OCI-LY1 (cell line): ENCODE measurements at regions not wholly inside any gene's neighbourhood (a gene's known extent, or its start where the extent isn't known, plus 50 kb on each side); places are given as distances from the start of the nearest gene placed in this dataset.
A peak's percentile ranks its signal among the peaks of the same experiment; 100 is the strongest.
"Not testable (repeated sequence)": the region's sequence is repeated elsewhere in the genome, so short reads cannot be mapped to it uniquely, and the experiment has no call there.

Experiments
- H2AFZ ChIP-seq: fragments of 200-600 bp; sonication (generic), shearing (Covaris generic); 2 replicates; pipeline ENCODE4 v1.6.0; 2014; ENCODE audit warnings: antibody characterized with exemption, mild to moderate bottlenecking, low read length
- H3F3A ChIP-seq: fragments of 200-600 bp; sonication (generic), shearing (Covaris generic); 2 replicates; pipeline ENCODE4 v1.6.0; 2014; ENCODE audit warnings: mild to moderate bottlenecking, antibody characterized with exemption, low read length, moderate library complexity; ENCODE audit not compliant: insufficient read depth
- H3K27ac ChIP-seq: fragments of 200-600 bp; sonication (generic); 2 replicates; pipeline ENCODE4 v1.5.1; 2014; ENCODE audit warnings: low read length, mixed run types, mild to moderate bottlenecking, low read depth; ENCODE audit not compliant: poor library complexity, severe bottlenecking
- H3K27me3 ChIP-seq: fragments of 200-600 bp; sonication (generic); 2 replicates; pipeline ENCODE4 v1.6.0; 2014; ENCODE audit warnings: antibody characterized with exemption, mild to moderate bottlenecking, low read length, moderate library complexity; ENCODE audit not compliant: insufficient read depth
- H3K36me3 ChIP-seq: fragments of 200-600 bp; sonication (generic); 2 replicates; pipeline ENCODE4 v1.6.1; 2014; ENCODE audit warnings: mild to moderate bottlenecking, antibody characterized with exemption, low read length, moderate library complexity, mixed read lengths; ENCODE audit not compliant: insufficient read depth
- H3K4me1 ChIP-seq: fragments of 200-600 bp; sonication (generic); 2 replicates; pipeline ENCODE4 v1.5.1; 2014; ENCODE audit warnings: mild to moderate bottlenecking, low read length, moderate library complexity; ENCODE audit not compliant: insufficient read depth, severe bottlenecking
- H3K4me2 ChIP-seq: fragments of 200-600 bp; sonication (generic), shearing (Covaris generic); 2 replicates; pipeline ENCODE4 v1.6.1; 2014; ENCODE audit warnings: low read length
- H3K4me3 ChIP-seq: fragments of 200-600 bp; sonication (generic); 2 replicates; pipeline ENCODE4 v1.5.1; 2014; ENCODE audit warnings: low read length, low read depth, mild to moderate bottlenecking, mixed read lengths; ENCODE audit not compliant: poor library complexity, severe bottlenecking
- H3K79me2 ChIP-seq: fragments of 200-600 bp; shearing (Covaris generic); 2 replicates; pipeline ENCODE4 v1.6.1; 2016; ENCODE audit warnings: mixed run types, low read length, mixed read lengths; ENCODE audit not compliant: insufficient read depth
- H3K9ac ChIP-seq: fragments of 200-600 bp; sonication (generic), shearing (Covaris generic); 2 replicates; pipeline ENCODE4 v1.6.1; 2014; ENCODE audit warnings: mild to moderate bottlenecking, low read length, mixed read lengths
- H3K9me2 ChIP-seq: fragments of 200-600 bp; sonication (generic), shearing (Covaris generic); 2 replicates; pipeline ENCODE4 v1.6.1; 2014; ENCODE audit warnings: low read depth, mild to moderate bottlenecking, low read length, mixed read lengths
- H3K9me3 ChIP-seq: fragments of 200-600 bp; shearing (Covaris generic); 2 replicates; pipeline ENCODE4 v1.6.1; 2014; ENCODE audit warnings: low read length, mixed read lengths
- H4K20me1 ChIP-seq: fragments of 200-600 bp; sonication (generic), shearing (Covaris generic); 2 replicates; pipeline ENCODE4 v1.6.0; 2016; ENCODE audit warnings: mild to moderate bottlenecking, low read length; ENCODE audit not compliant: insufficient read depth
- TF ChIP-seq, protein P1 (sequence below): fragments of 200-600 bp; sonication (generic), shearing (Covaris generic); IDR thresholded peaks from 2 replicates; pipeline ENCODE4 v1.5.1; 2017; ENCODE audit warnings: mild to moderate bottlenecking, antibody characterized with exemption, low read length, moderate library complexity, mixed read lengths

DNA sequence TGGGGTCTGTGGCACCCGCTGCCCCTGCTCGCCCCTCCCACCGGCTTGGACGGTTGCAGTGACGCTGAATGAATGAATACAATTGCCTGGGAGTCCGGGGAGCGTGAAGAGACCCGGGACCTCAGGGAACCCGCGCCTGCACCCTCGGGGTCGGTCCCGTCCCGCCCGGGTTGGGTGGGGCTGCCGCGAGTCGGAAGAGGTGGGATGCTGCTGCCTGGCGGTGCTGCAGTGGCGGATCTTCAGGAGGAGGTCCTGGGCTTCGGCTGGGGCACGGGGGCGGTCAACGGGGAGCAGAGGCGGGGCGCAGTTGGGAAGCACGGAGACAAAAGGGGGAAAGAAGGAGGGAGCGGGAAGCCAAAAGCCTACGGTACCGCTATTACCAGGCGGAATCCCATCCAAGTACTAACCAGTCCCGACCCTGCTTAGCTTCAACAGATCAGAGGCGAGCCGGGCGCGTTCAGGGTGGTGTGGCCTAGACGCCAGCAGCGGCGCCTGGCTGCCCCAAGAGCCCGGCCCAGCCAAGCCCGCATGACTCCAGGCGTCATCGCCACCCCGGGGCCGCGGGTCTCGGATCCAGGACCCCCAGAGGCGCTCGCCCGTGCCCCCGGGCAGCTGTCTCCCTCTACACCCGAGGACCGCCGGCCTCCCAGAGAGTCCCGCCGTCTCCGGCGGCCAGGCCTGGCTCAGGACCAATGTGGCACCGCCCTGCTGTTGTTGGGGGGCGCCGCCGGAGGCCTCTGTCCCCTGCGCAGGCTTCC, 1612.3 kb downstream of the SPATA31A7 start:
- Histone ChIP-seq H3K4me1 (peaks cover 42% of the 10 kb centered on the region), H3K4me3 (peak overlapping the region; percentile 68), H3K4me2 (peak overlapping the region; percentile 75), H3K9ac (peak overlapping the region; percentile 75)
- H3K9me3 ChIP-seq, H3K79me2 ChIP-seq, H3K36me3 ChIP-seq, H2AFZ ChIP-seq, H4K20me1 ChIP-seq, H3K27me3 ChIP-seq, H3F3A ChIP-seq, H3K9me2 ChIP-seq, H3K27ac ChIP-seq: not testable (repeated sequence)
- TF ChIP-seq, protein P1, sequence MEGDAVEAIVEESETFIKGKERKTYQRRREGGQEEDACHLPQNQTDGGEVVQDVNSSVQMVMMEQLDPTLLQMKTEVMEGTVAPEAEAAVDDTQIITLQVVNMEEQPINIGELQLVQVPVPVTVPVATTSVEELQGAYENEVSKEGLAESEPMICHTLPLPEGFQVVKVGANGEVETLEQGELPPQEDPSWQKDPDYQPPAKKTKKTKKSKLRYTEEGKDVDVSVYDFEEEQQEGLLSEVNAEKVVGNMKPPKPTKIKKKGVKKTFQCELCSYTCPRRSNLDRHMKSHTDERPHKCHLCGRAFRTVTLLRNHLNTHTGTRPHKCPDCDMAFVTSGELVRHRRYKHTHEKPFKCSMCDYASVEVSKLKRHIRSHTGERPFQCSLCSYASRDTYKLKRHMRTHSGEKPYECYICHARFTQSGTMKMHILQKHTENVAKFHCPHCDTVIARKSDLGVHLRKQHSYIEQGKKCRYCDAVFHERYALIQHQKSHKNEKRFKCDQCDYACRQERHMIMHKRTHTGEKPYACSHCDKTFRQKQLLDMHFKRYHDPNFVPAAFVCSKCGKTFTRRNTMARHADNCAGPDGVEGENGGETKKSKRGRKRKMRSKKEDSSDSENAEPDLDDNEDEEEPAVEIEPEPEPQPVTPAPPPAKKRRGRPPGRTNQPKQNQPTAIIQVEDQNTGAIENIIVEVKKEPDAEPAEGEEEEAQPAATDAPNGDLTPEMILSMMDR, result 0 out of 2 replicates have a peak, but pooled peaks have one; percentile 12

- not testable (repeated sequence) for H3K79me2 ChIP-seq, H3K9me2 ChIP-seq, H3K9me3 ChIP-seq, H3F3A ChIP-seq, H2AFZ ChIP-seq, H3K27ac ChIP-seq, H3K36me3 ChIP-seq, H4K20me1 ChIP-seq, H3K27me3 ChIP-seq
- H3K4me3 ChIP-seq, result peak overlapping the region; percentile 68
- H3K4me2 ChIP-seq, result peak overlapping the region; percentile 75
- H3K4me1 ChIP-seq, result peaks cover 42% of the 10 kb centered on the region
- H3K9ac ChIP-seq, result peak overlapping the region; percentile 75; the same call in 1 of the 2 replicates
Observed at GRCh38 chr9:62802719-62803079, 1612.9 kb downstream of the SPATA31A7 start.

DNA sequence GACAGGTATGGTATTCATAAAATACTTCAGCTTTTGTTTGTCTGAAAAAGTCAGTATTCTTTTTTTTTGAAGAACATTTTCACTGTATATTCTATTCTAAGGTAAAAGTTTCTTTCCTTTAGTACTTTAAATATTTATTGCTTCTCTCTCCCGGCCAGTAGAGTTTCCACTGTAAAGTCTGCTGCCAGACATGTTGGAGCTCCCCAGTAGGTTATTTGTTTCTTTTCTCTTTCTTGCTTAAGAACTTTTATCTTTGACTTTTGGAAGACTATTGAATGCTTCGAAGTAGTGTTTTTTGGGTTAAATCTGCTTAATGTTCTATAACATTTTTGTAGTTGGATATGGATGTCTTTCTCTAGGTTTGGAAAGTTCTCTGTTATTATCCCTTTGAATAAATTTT, 1613.3 kb downstream of the SPATA31A7 start:
- H3K9me3 ChIP-seq, H3K9ac ChIP-seq, H3K79me2 ChIP-seq, H3K9me2 ChIP-seq, H4K20me1 ChIP-seq, H3K36me3 ChIP-seq, H3K27ac ChIP-seq, H3K27me3 ChIP-seq, H3F3A ChIP-seq, H2AFZ ChIP-seq: not testable (repeated sequence)
- peaks cover 42% of the 10 kb centered on the region for H3K4me1 ChIP-seq
- peak overlapping the region; percentile 75 for H3K4me2 ChIP-seq
- H3K4me3 ChIP-seq, result peak overlapping the region; percentile 68

GRCh38 chr9:62804314-62804713, 1614.5 kb downstream of the SPATA31A7 start:
- not testable (repeated sequence) for H3K9me3 ChIP-seq, H3K36me3 ChIP-seq, H3K27me3 ChIP-seq, H3K9ac ChIP-seq, H4K20me1 ChIP-seq, H3K4me2 ChIP-seq, H3K27ac ChIP-seq, H3F3A ChIP-seq, H3K9me2 ChIP-seq, H3K79me2 ChIP-seq, H2AFZ ChIP-seq, H3K4me3 ChIP-seq
- peaks cover 34% of the 10 kb centered on the region for H3K4me1 ChIP-seq

- not testable (repeated sequence) for H3K36me3 ChIP-seq, H3K4me2 ChIP-seq, H3K9ac ChIP-seq, H3K27ac ChIP-seq, H3K9me2 ChIP-seq, H4K20me1 ChIP-seq, H3K27me3 ChIP-seq, H2AFZ ChIP-seq, H3K4me3 ChIP-seq, H3K4me1 ChIP-seq, H3K79me2 ChIP-seq, H3K9me3 ChIP-seq, H3F3A ChIP-seq
Observed at GRCh38 chr9:62807424-62807823, 1617.6 kb downstream of the SPATA31A7 start.

DNA sequence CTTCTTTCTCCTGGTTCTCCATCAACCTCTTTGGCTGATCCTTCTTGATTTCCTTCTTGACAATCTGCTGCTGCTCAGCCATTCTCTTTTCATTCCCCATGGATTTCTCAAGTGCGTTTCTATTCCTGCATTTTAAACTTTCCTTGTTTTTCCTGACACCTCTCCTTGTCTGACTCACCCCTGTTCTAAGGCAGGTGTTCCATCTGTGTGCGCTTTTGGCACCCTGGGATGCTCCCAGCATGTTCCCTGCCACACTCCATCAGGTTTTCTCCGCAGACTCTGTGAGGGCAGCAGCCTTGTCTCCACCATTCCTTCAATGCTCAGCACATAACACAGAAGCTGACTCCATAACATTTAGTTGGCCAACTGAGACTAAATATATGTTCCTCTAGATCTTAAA, 1618.2 kb downstream of the SPATA31A7 start:
- not testable (repeated sequence) for H3K9ac ChIP-seq, H3K4me2 ChIP-seq

GRCh38 chr9:62810318-62810717, 1620.5 kb downstream of the SPATA31A7 start:
- H3K27ac ChIP-seq, H3K9ac ChIP-seq, H3K27me3 ChIP-seq, H3K4me3 ChIP-seq, H3K79me2 ChIP-seq, H3K4me2 ChIP-seq, H3K36me3 ChIP-seq, H3K9me3 ChIP-seq, H4K20me1 ChIP-seq, H3K9me2 ChIP-seq, H3F3A ChIP-seq, H2AFZ ChIP-seq, H3K4me1 ChIP-seq: not testable (repeated sequence)

More for the DNA sequence above, 1618.2 kb downstream of the SPATA31A7 start:
- H3K27ac ChIP-seq, H3K9me3 ChIP-seq, H2AFZ ChIP-seq, H3K4me3 ChIP-seq, H3K36me3 ChIP-seq, H3K4me1 ChIP-seq, H3F3A ChIP-seq, H4K20me1 ChIP-seq, H3K9me2 ChIP-seq, H3K27me3 ChIP-seq, H3K79me2 ChIP-seq: not testable (repeated sequence)
